ENCODE measurements at regions not wholly inside any gene's neighbourhood (a gene's known extent, or its start where the extent isn't known, plus 50 kb on each side); places are given as distances from the start of the nearest gene placed in this dataset.

- no peak for DNase-seq
Measured at GRCh38 chr4:122027203-122027602, 75.3 kb upstream of the TRPC3 start.

- DNase-seq = no peak
Measured at GRCh38 chr4:122017296-122017695, 65.4 kb upstream of the TRPC3 start.

GRCh38 chr4:122015203-122015602, 63.3 kb upstream of the TRPC3 start:
- no peak for DNase-seq

- DNase-seq = no peak
Measured at GRCh38 chr4:122012735-122013134, 60.9 kb upstream of the TRPC3 start.

- no peak for DNase-seq
Measured at GRCh38 chr4:122010610-122011009, 58.8 kb upstream of the TRPC3 start.

GRCh38 chr4:122009524-122009923, 57.7 kb upstream of the TRPC3 start:
- no peak for DNase-seq

- DNase-seq = no peak
Measured at GRCh38 chr4:122007016-122007415, 55.2 kb upstream of the TRPC3 start.

GRCh38 chr4:122005064-122005755, 53.4 kb upstream of the TRPC3 start:
- no peak for DNase-seq

- DNase-seq = no peak
Measured at GRCh38 chr4:122003335-122003734, 51.5 kb upstream of the TRPC3 start.
